A549 (cell line): ENCODE measurements at regions not wholly inside any gene's neighbourhood (a gene's known extent, or its start where the extent isn't known, plus 50 kb on each side); places are given as distances from the start of the nearest gene placed in this dataset.

Experiments
- RAD21 ChIP-seq, 2 experiments: fragments of >200 bp in 1 of 2; sonication (Bioruptor Twin) in 1 of 2; formaldehyde crosslinking in 1 of 2; IDR thresholded peaks in 1 of 2; conservative IDR thresholded peaks in 1 of 2; 2 replicates in 1 of 2; 3 replicates in 1 of 2; pipeline ENCODE4 v1.6.1; 2012 to 2018; ENCODE audit warnings: inconsistent platforms in 1 of 2
- TF ChIP-seq, protein P1 (sequence below): fragments of >200 bp; sonication (Bioruptor Twin); formaldehyde crosslinking; IDR thresholded peaks from 3 replicates; pipeline ENCODE4 v1.5.1; 2016
- TF ChIP-seq, protein P2 (sequence below): fragments of 450-650 bp; IDR thresholded peaks from 2 replicates; pipeline ENCODE4 v1.6.1; 2014; ENCODE audit warnings: antibody characterized with exemption

DNA sequence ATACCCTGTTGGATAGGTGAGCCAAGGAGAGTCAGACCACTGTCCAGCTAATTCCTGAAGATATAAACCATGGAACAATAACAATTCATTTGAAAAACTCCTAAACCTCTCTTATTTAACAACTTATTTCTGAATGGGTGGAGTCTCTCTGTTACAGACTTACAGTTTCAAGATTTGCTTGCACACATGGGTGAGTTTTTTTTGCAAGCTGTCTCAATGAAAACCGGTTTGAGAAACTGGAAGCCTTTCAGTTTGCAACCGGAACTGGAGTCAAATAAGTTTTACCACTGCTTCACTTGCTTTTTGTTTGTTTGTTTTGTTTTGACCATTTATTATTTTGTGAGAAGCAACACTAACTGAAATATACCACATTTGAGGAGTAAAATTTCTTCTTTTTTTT, 243.8 kb downstream of the MTERF1 start:
- no peak for TF ChIP-seq RAD21 (conservative IDR thresholded peaks at IDR 0.05 in 1 of 2, IDR thresholded peaks at IDR 0.05 in 1 of 2)
- TF ChIP-seq, protein P1, sequence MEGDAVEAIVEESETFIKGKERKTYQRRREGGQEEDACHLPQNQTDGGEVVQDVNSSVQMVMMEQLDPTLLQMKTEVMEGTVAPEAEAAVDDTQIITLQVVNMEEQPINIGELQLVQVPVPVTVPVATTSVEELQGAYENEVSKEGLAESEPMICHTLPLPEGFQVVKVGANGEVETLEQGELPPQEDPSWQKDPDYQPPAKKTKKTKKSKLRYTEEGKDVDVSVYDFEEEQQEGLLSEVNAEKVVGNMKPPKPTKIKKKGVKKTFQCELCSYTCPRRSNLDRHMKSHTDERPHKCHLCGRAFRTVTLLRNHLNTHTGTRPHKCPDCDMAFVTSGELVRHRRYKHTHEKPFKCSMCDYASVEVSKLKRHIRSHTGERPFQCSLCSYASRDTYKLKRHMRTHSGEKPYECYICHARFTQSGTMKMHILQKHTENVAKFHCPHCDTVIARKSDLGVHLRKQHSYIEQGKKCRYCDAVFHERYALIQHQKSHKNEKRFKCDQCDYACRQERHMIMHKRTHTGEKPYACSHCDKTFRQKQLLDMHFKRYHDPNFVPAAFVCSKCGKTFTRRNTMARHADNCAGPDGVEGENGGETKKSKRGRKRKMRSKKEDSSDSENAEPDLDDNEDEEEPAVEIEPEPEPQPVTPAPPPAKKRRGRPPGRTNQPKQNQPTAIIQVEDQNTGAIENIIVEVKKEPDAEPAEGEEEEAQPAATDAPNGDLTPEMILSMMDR: no peak
- TF ChIP-seq, protein P2, sequence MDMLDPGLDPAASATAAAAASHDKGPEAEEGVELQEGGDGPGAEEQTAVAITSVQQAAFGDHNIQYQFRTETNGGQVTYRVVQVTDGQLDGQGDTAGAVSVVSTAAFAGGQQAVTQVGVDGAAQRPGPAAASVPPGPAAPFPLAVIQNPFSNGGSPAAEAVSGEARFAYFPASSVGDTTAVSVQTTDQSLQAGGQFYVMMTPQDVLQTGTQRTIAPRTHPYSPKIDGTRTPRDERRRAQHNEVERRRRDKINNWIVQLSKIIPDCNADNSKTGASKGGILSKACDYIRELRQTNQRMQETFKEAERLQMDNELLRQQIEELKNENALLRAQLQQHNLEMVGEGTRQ: no peak
